ENCODE measurements at regions not wholly inside any gene's neighbourhood (a gene's known extent, or its start where the extent isn't known, plus 50 kb on each side); places are given as distances from the start of the nearest gene placed in this dataset.

DNA sequence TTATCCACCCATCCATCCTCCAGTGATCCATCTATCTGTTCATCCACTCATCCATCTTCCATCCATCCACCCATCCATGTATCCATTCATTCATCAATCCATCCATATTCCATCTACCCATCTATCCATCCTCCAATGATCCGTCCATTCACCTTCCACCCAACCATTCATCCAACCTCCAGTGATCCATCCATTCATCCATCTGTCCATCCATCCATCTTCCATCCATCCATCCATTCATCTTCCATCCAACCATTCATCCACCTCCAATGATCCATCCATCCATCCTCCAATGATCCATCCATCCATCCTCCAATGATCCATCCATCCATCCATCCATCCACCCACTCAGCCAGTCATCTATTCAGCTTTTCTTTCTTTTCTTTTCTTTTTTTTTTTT lies 156.5 kb upstream of the WSCD1 start:
- no peak for DNase-seq (ENCODE audit: extremely low spot score)
- Histone ChIP-seq H3K4me3 (no peak overlapping the region), H3K27ac (replicated peaks in 1 of 4) (no peak overlapping the region), H3K36me3 (no peaks in the 10 kb centered on the region), H3K9me3 (no peaks in the 10 kb centered on the region), H3K27me3 (no peaks in the 10 kb centered on the region), H3K4me1 (no peaks in the 10 kb centered on the region)
- TF ChIP-seq POLR2A (IDR thresholded peaks at IDR 0.05; ENCODE audit: low read depth) = no peak
- TF ChIP-seq EP300 (IDR thresholded peaks at IDR 0.05) = no peak
- TF ChIP-seq POLR2AphosphoS5 (IDR thresholded peaks at IDR 0.05) = no peak
- TF ChIP-seq, protein P1, sequence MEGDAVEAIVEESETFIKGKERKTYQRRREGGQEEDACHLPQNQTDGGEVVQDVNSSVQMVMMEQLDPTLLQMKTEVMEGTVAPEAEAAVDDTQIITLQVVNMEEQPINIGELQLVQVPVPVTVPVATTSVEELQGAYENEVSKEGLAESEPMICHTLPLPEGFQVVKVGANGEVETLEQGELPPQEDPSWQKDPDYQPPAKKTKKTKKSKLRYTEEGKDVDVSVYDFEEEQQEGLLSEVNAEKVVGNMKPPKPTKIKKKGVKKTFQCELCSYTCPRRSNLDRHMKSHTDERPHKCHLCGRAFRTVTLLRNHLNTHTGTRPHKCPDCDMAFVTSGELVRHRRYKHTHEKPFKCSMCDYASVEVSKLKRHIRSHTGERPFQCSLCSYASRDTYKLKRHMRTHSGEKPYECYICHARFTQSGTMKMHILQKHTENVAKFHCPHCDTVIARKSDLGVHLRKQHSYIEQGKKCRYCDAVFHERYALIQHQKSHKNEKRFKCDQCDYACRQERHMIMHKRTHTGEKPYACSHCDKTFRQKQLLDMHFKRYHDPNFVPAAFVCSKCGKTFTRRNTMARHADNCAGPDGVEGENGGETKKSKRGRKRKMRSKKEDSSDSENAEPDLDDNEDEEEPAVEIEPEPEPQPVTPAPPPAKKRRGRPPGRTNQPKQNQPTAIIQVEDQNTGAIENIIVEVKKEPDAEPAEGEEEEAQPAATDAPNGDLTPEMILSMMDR (IDR thresholded peaks at IDR 0.05) = no peak
- 79% methylated on average over 1 of the region's 1 CpG for WGBS
- intact Hi-C loops (cut with DNase I) = no loop called here

DNA sequence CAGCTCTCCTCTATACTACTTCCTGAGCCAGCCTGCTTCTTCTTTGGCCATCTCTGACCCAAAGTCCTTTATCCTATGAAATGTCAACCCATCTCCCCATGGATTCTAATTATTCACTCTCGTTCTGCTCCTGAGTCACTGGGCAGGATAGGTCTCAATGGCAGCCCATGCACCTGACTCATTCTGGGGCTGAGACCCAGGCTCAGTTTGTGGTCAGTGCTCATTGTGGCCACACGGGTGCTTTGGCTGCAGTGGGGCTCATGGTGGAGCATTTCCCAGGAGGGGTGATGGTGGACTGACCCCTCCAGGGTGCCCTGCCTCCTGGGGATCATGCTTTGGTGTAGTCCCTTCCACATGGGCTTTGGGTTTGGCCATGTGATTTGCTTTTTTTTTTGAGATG lies 154.8 kb upstream of the WSCD1 start:
- TF ChIP-seq, protein P1 (IDR thresholded peaks at IDR 0.05) = no peak
- no peak for TF ChIP-seq EP300 (IDR thresholded peaks at IDR 0.05)
- TF ChIP-seq POLR2AphosphoS5 (IDR thresholded peaks at IDR 0.05) = no peak
- no peak for TF ChIP-seq POLR2A (IDR thresholded peaks at IDR 0.05; ENCODE audit: low read depth)
- Histone ChIP-seq H3K36me3 (no peaks in the 10 kb centered on the region), H3K4me3 (no peak overlapping the region), H3K4me1 (no peaks in the 10 kb centered on the region), H3K27ac (replicated peaks in 1 of 4) (no peak overlapping the region), H3K9me3 (no peaks in the 10 kb centered on the region), H3K27me3 (no peaks in the 10 kb centered on the region)
- DNase-seq (ENCODE audit: extremely low spot score) = no peak
- whole genome bisulfite sequencing = 86% methylated on average over 2 of the region's 2 CpGs
- intact Hi-C loops (cut with DNase I) = no loop called here

DNA sequence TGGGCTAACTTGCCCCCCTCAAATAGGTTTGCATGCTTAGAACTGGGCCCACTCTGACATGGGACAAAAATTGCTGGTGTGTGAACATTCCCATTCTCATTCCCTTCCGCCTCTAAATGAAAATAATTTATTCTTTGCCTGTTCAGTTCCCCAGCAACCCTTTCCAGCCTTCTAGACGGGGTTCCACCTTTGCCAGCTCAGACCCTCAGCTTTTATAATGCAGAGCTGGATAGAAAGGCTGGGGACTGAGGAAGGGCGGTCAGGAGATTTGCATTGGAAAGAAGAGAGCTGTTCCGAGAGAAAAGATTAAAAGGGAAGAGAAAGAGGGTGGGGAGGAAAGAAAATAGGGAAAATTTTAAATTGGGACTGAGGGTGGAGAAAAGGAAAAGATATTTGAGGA lies 151.1 kb upstream of the WSCD1 start:
- no peaks in the 10 kb centered on the region for H3K36me3 ChIP-seq
- TF ChIP-seq POLR2AphosphoS5 (IDR thresholded peaks at IDR 0.05) (no peak), EP300 (IDR thresholded peaks at IDR 0.05) (no peak), POLR2A (IDR thresholded peaks at IDR 0.05; ENCODE audit: low read depth) (no peak)
- DNase-seq (ENCODE audit: extremely low spot score) = no peak
- intact Hi-C loops (cut with DNase I) = no loop called here
- H3K4me3 ChIP-seq = no peak overlapping the region
- H3K9me3 ChIP-seq = no peaks in the 10 kb centered on the region
- 36% methylated on average over 4 of the region's 4 CpGs for WGBS
- H3K4me1 ChIP-seq = no peaks in the 10 kb centered on the region
- no peaks in the 10 kb centered on the region for H3K27me3 ChIP-seq
- H3K27ac ChIP-seq (replicated peaks in 1 of 4) = no peak overlapping the region

DNA sequence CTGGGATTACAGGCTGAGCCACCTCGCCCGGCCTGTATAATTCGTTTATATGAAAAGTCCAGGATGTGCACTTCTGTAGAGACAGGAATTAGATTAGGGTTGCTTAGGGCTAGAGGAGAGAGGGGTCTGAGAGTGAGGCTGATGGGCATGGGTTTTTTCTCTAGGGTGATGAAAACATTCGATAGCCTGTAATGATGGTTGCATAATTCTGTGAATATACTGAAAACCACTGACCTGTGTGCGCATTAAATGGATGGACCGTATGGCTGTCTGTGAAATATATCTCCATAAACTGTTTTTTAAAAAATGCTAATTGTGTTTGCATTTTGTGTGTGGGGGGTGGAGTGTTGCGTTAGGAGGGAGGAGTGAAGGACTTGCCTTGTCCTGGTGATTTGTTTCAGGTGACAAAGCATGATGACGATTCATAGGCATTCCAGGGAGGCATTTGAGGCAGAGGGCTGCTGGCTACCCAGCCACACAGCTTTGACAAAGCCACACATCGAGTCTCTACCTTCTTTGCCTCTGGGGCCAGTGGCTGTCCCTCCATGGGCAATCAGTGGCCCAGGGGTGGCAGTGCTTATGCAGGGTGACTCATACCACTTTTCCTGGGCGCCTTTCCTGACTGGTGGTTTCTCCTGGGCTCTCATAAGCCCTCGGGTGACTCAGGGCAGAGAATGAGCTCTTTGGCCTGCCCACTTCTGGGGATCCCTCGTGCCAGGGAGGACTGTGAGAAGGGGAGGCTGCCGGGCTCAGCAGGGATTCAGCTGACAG lies 148.5 kb upstream of the WSCD1 start:
- Histone ChIP-seq H3K9me3 (no peaks in the 10 kb centered on the region), H3K27me3 (no peaks in the 10 kb centered on the region), H3K36me3 (no peaks in the 10 kb centered on the region), H3K4me1 (no peaks in the 10 kb centered on the region), H3K4me3 (no peak overlapping the region), H3K27ac (replicated peaks in 1 of 4) (no peak overlapping the region)
- TF ChIP-seq, protein P1 (IDR thresholded peaks at IDR 0.05) = no peak
- no peak for TF ChIP-seq EP300 (IDR thresholded peaks at IDR 0.05)
- TF ChIP-seq POLR2A (IDR thresholded peaks at IDR 0.05; ENCODE audit: low read depth) = no peak
- TF ChIP-seq POLR2AphosphoS5 (IDR thresholded peaks at IDR 0.05) = no peak
- intact Hi-C loops (cut with DNase I) = no loop called here
- WGBS = 72% methylated on average over 12 of the region's 13 CpGs
- no peak for DNase-seq (ENCODE audit: extremely low spot score)

DNA sequence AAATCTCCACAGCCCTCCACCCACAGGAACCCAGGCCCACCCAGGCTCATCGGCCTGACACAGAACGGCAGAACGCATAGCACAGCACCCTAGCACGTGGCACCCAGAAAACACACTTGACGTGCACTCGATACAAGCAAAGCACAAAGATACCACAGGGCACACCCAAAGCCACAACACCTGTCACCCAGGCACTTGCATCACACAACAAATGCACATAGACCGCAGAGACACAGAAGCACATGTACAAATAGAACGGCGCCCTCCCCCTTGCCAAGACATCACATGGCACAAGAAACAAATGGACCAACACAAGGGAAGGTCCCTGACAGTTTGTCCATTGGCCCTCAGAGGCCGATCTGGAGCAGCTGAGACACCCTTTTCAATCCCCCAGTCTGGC lies 147.7 kb upstream of the WSCD1 start:
- no peaks in the 10 kb centered on the region for H3K27me3 ChIP-seq
- WGBS = 88% methylated on average over 7 of the region's 10 CpGs
- H3K4me3 ChIP-seq = no peak overlapping the region
- no peaks in the 10 kb centered on the region for H3K9me3 ChIP-seq
- H3K4me1 ChIP-seq = no peaks in the 10 kb centered on the region
- no peaks in the 10 kb centered on the region for H3K36me3 ChIP-seq
- no peak overlapping the region for H3K27ac ChIP-seq (replicated peaks in 1 of 4)
- DNase-seq (ENCODE audit: extremely low spot score) = no peak
- TF ChIP-seq, protein P1 (IDR thresholded peaks at IDR 0.05) = no peak
- TF ChIP-seq EP300 (IDR thresholded peaks at IDR 0.05) (no peak), POLR2A (IDR thresholded peaks at IDR 0.05; ENCODE audit: low read depth) (no peak), POLR2AphosphoS5 (IDR thresholded peaks at IDR 0.05) (no peak)
- intact Hi-C loops (cut with DNase I) = no loop called here

Measured in esophagus muscularis mucosa (tissue), 4 donors.